Activated CD8-positive, alpha-beta memory T cell treated with anti-CD3 and anti-CD28 coated beads for 36 hours (primary cell): ENCODE measurements at regions not wholly inside any gene's neighbourhood (a gene's known extent, or its start where the extent isn't known, plus 50 kb on each side); places are given as distances from the start of the nearest gene placed in this dataset.
"Not testable (repeated sequence)": the region's sequence is repeated elsewhere in the genome, so short reads cannot be mapped to it uniquely, and the experiment has no call there.

ENCODE experiments used
- CTCF ChIA-PET: fragments of 350-600 bp; sonication (Branson Sonifier 250); formaldehyde crosslinking; loops from one replicate; lab custom pipeline; 2021; ENCODE audit warnings: antibody characterized with exemption; lab: Charles Lee
- POLR2A ChIA-PET: fragments of 350-600 bp; sonication (Branson Sonifier 250); formaldehyde crosslinking; loops from one replicate; lab custom pipeline; 2021; ENCODE audit warnings: antibody characterized with exemption; lab: Charles Lee

GRCh38 chr9:134569626-134570025, 72.0 kb upstream of the COL5A1 start:
- CTCF ChIA-PET, result no interaction called here
- POLR2A ChIA-PET, result no interaction called here

GRCh38 chr9:134570151-134570621, 71.4 kb upstream of the COL5A1 start:
- CTCF ChIA-PET, result no interaction called here
- POLR2A ChIA-PET, result no interaction called here

GRCh38 chr9:134570711-134571325, 70.8 kb upstream of the COL5A1 start:
- ChIA-PET POLR2A (no interaction called here), CTCF (no interaction called here)

GRCh38 chr9:134571326-134571931, 70.2 kb upstream of the COL5A1 start:
- POLR2A ChIA-PET, result no interaction called here

GRCh38 chr9:134571946-134572917, 69.4 kb upstream of the COL5A1 start:
- ChIA-PET POLR2A (no interaction called here), CTCF (no interaction called here)

More at GRCh38 chr9:134571326-134571931, 70.2 kb upstream of the COL5A1 start:
- CTCF ChIA-PET, result no interaction called here

- CTCF ChIA-PET, result interaction anchor here (0.7 kb wide), 1 partner anchor 168 kb away, joined by 3 read pairs; no protein-coding TSS in a partner anchor
These were observed 66.9 kb upstream of the COL5A1 start for GRCh38 chr9:134574686-134575085.

GRCh38 chr9:134575103-134575900, 66.3 kb upstream of the COL5A1 start:
- CTCF ChIA-PET, result no interaction called here
- POLR2A ChIA-PET, result no interaction called here

More at GRCh38 chr9:134574686-134575085, 66.9 kb upstream of the COL5A1 start:
- POLR2A ChIA-PET, result not testable (repeated sequence)

- POLR2A ChIA-PET, result no interaction called here
- CTCF ChIA-PET, result no interaction called here
These were observed 65.8 kb upstream of the COL5A1 start for GRCh38 chr9:134575901-134576176.

- CTCF ChIA-PET, result no interaction called here
- POLR2A ChIA-PET, result no interaction called here
These were observed 56.5 kb upstream of the COL5A1 start for GRCh38 chr9:134585021-134585561.

GRCh38 chr9:134585746-134586706, 55.6 kb upstream of the COL5A1 start:
- ChIA-PET POLR2A (no interaction called here), CTCF (no interaction called here)

GRCh38 chr9:134589748-134590147, 51.9 kb upstream of the COL5A1 start:
- CTCF ChIA-PET, result no interaction called here
- POLR2A ChIA-PET, result no interaction called here

- CTCF ChIA-PET, result no interaction called here
- POLR2A ChIA-PET, result no interaction called here
These were observed 51.1 kb upstream of the COL5A1 start for GRCh38 chr9:134590240-134591081.

GRCh38 chr9:134591082-134591571, 50.5 kb upstream of the COL5A1 start:
- POLR2A ChIA-PET, result no interaction called here
- CTCF ChIA-PET, result no interaction called here

GRCh38 chr9:134591573-134591981, 50.0 kb upstream of the COL5A1 start:
- ChIA-PET CTCF (no interaction called here), POLR2A (no interaction called here)
